CD14-positive monocyte (primary cell): ENCODE measurements at regions not wholly inside any gene's neighbourhood (a gene's known extent, or its start where the extent isn't known, plus 50 kb on each side); places are given as distances from the start of the nearest gene placed in this dataset.

Experiments
- DNase-seq, 3 donors: peaks; one replicate each; pipeline ENCODE4 v3.0.0-alpha.2; 2011 to 2022
- H2AFZ ChIP-seq: 2 replicates; pipeline ENCODE4 v1.6.0; 2012; ENCODE audit warnings: mild to moderate bottlenecking, low read depth, low read length, inconsistent platforms; ENCODE audit not compliant: insufficient read depth, poor library complexity, severe bottlenecking
- H3K27ac ChIP-seq, 2 donors: 1 replicate in 1 of 2; 2 replicates in 1 of 2; pipeline ENCODE4 v1.5.1; 2012 to 2013; ENCODE audit warnings: low read length in 2 of 2, control low read depth in 1 of 2, inconsistent platforms in 1 of 2, low read depth in 1 of 2, mild to moderate bottlenecking in 1 of 2
- H3K27me3 ChIP-seq, 2 donors: one replicate each; pipeline versions ENCODE4 v1.6.0 to v1.6.1; 2011 to 2013; ENCODE audit warnings: low read length in 2 of 2; ENCODE audit not compliant: control insufficient read depth in 2 of 2, insufficient read depth in 2 of 2
- H3K36me3 ChIP-seq, 2 donors: replicated peaks in 1 of 2; 1 replicate in 1 of 2; 2 replicates in 1 of 2; pipeline versions ENCODE4 v1.5.1 to v1.6.1; 2012 to 2013; ENCODE audit warnings: low read length in 2 of 2, control low read depth in 1 of 2, inconsistent platforms in 1 of 2, mild to moderate bottlenecking in 1 of 2; ENCODE audit not compliant: insufficient read depth in 2 of 2, control insufficient read depth in 1 of 2
- H3K4me1 ChIP-seq, 2 donors: 1 replicate in 1 of 2; 2 replicates in 1 of 2; pipeline versions ENCODE4 v1.5.1 to v1.6.1; 2012 to 2013; ENCODE audit warnings: low read length in 2 of 2, control low read depth in 1 of 2, inconsistent platforms in 1 of 2, mild to moderate bottlenecking in 1 of 2, moderate library complexity in 1 of 2; ENCODE audit not compliant: insufficient read depth in 2 of 2, control insufficient read depth in 1 of 2
- H3K4me2 ChIP-seq: replicated peaks from 2 replicates; pipeline ENCODE3; 2012; ENCODE audit warnings: low read length, moderate library complexity, mild to moderate bottlenecking; ENCODE audit not compliant: poor library complexity, severe bottlenecking; ENCODE audit errors: extremely low read depth
- H3K4me3 ChIP-seq, 3 experiments: fragments of 200-600 bp in 1 of 3; sonication (generic) in 1 of 3; replicated peaks in 1 of 3; 1 replicate in 2 of 3; 2 replicates in 1 of 3; pipeline ENCODE4 v1.5.1; 2011 to 2013; ENCODE audit warnings: low read length in 3 of 3, mild to moderate bottlenecking in 3 of 3, control low read depth in 2 of 3, low read depth in 2 of 3, inconsistent platforms in 1 of 3, moderate library complexity in 1 of 3
- H3K79me2 ChIP-seq: 2 replicates; pipeline ENCODE4 v1.6.0; 2012; ENCODE audit warnings: mild to moderate bottlenecking, control low read depth, inconsistent platforms, low read length, moderate library complexity; ENCODE audit not compliant: insufficient read depth
- H3K9ac ChIP-seq: 2 replicates; pipeline ENCODE4 v1.6.0; 2017; ENCODE audit warnings: low read length, mild to moderate bottlenecking; ENCODE audit not compliant: insufficient read depth, poor library complexity, severe bottlenecking
- H3K9me3 ChIP-seq, 2 donors: replicated peaks in 1 of 2; 1 replicate in 1 of 2; 2 replicates in 1 of 2; pipeline versions ENCODE4 v1.5.1 to v1.6.1; 2012 to 2013; ENCODE audit warnings: low read length in 2 of 2, control low read depth in 1 of 2; ENCODE audit not compliant: control insufficient read depth in 1 of 2, insufficient read depth in 1 of 2
- H4K20me1 ChIP-seq: 2 replicates; pipeline ENCODE4 v1.6.0; 2012; ENCODE audit warnings: mild to moderate bottlenecking, low read length, control low read depth, moderate library complexity; ENCODE audit not compliant: insufficient read depth
- H3K27ac Mint-ChIP-seq, 7 donors: one replicate each; pipeline ENCODE4 v1.8.0; 2020; ENCODE audit warnings: mild to moderate bottlenecking in 7 of 7, mixed read lengths in 7 of 7, moderate library complexity in 6 of 7, inconsistent platforms in 2 of 7
- H3K27me3 Mint-ChIP-seq, 3 donors: one replicate each; pipeline ENCODE4 v1.8.0; 2021 to 2022; ENCODE audit warnings: low read depth in 3 of 3, mild to moderate bottlenecking in 3 of 3, mixed read lengths in 3 of 3, moderate library complexity in 3 of 3, inconsistent platforms in 1 of 3
- H3K36me3 Mint-ChIP-seq, 2 donors: one replicate each; pipeline ENCODE4 v1.8.0; 2020; ENCODE audit warnings: mixed read lengths in 2 of 2, inconsistent platforms in 1 of 2, mild to moderate bottlenecking in 1 of 2
- H3K4me1 Mint-ChIP-seq: one replicate; pipeline ENCODE4 v1.8.0; 2020; ENCODE audit warnings: mild to moderate bottlenecking, mixed read lengths
- H3K4me3 Mint-ChIP-seq, 2 donors: one replicate each; pipeline ENCODE4 v1.8.0; 2020; ENCODE audit warnings: mild to moderate bottlenecking in 2 of 2, mixed read lengths in 2 of 2, moderate library complexity in 1 of 2
- H3K9me3 Mint-ChIP-seq, 7 donors: one replicate each; pipeline ENCODE4 v1.8.0; 2020 to 2022; ENCODE audit warnings: mixed read lengths in 7 of 7, mild to moderate bottlenecking in 6 of 7, moderate library complexity in 6 of 7, inconsistent platforms in 2 of 7
- CTCF ChIP-seq: fragments of 200-600 bp; IDR thresholded peaks from one replicate; pipeline ENCODE4 v1.8.0; 2022; ENCODE audit warnings: antibody characterized with exemption, mild to moderate bottlenecking
- WGBS: methylation state at CpG from one replicate; pipeline ENCODE4 v1.1.5; 2013; ENCODE audit warnings: missing lambda C conversion rate; ENCODE audit not compliant: insufficient coverage; 5-methylcytosine and 5-hydroxymethylcytosine counted together
- intact Hi-C, 2 donors: fragments of 100-400 bp; cut with micrococcal nuclease; formaldehyde crosslinking; loops; one replicate each; pipeline versions ENCODE4 v1.15.0 to v1.15.1; 2023

DNA sequence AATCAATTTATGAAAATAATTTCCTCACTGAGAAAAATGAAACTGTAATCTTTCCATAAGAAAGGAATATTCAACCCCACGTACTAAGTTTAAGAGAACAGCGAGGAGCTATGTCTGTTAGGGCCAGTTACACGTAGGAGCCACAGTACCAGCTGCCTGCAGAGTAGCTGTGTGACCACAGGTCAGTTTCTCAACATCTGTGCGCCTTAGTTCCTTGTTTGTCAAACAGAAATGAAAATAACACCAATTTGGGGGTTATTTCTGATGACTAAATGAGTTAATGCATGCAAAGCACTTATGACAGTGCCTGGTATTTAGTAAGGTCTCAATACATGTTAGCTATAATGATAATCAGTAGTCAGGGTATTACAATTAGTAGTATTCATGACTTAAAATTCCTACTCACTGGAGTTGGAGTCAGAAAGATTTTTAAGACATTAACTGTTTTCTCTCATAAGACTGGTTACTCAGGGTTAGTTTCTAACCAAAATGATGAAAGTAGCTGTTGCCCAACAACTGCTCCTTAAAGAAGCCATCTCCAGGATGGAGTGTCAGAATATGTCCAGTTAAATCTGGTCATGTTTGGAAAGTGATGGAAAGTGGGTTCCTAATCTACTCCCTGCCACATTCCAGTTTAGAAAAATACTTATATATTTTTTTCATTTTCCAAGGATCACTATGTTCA, 85.8 kb upstream of the ZNF648 start:
- H3K4me3 Mint-ChIP-seq: no peak overlapping the region
- peak overlapping the region; percentile 89 to 99 for H3K27ac ChIP-seq
- H3K79me2 ChIP-seq: no peaks in the 10 kb centered on the region
- intact Hi-C loops: no loop called here
- H3K9me3 Mint-ChIP-seq: peaks cover 0 to 2% (median 0%) of the 10 kb centered on the region in 7 donors
- H3K4me1 Mint-ChIP-seq: peaks cover 74% of the 10 kb centered on the region
- H3K27me3 ChIP-seq: no peaks in the 10 kb centered on the region
- H3K4me1 ChIP-seq: peaks cover 69 to 80% of the 10 kb centered on the region in 2 donors
- 0% methylated on average over 1 of the region's 4 CpGs for WGBS
- peak overlapping the region; percentile 98 to 100 (median 99) for H3K27ac Mint-ChIP-seq
- H3K9me3 ChIP-seq: no peaks in the 10 kb centered on the region
- H3K36me3 Mint-ChIP-seq: peaks cover 1 to 3% of the 10 kb centered on the region in 2 donors
- DNase-seq: peak; percentile 93 to 99 (median 98)
- TF ChIP-seq CTCF: no peak
- H3K9ac ChIP-seq: peak overlapping the region; percentile 60
- peaks cover 0 to 10% (median 1%) of the 10 kb centered on the region in 3 donors for H3K27me3 Mint-ChIP-seq
- no peak overlapping the region for H2AFZ ChIP-seq
- no peaks in the 10 kb centered on the region for H4K20me1 ChIP-seq
- H3K4me3 ChIP-seq: no peak overlapping the region
- no peaks in the 10 kb centered on the region for H3K36me3 ChIP-seq
- H3K4me2 ChIP-seq: peak overlapping the region; percentile 27

GRCh38 chr1:182146286-182146685, 84.8 kb upstream of the ZNF648 start:
- peaks cover 1 to 3% of the 10 kb centered on the region in 2 donors for H3K36me3 Mint-ChIP-seq
- Histone ChIP-seq H3K4me3 (no peak overlapping the region), H2AFZ (no peak overlapping the region), H3K4me1 (peaks cover 69 to 75% of the 10 kb centered on the region in 2 donors), H3K79me2 (no peaks in the 10 kb centered on the region), H3K4me2 (no peak overlapping the region), H3K9me3 (no peaks in the 10 kb centered on the region), H3K27me3 (no peaks in the 10 kb centered on the region), H3K27ac (peak overlapping the region; percentile 89 to 99), H4K20me1 (no peaks in the 10 kb centered on the region), H3K36me3 (no peaks in the 10 kb centered on the region), H3K9ac (peak overlapping the region; percentile 60)
- peak in 1 of 3 donors; percentile 30 for DNase-seq
- H3K9me3 Mint-ChIP-seq: no peaks in the 10 kb centered on the region
- peaks cover 72% of the 10 kb centered on the region for H3K4me1 Mint-ChIP-seq
- intact Hi-C loops: no loop called here
- peak overlapping the region; percentile 98 to 100 (median 99) for H3K27ac Mint-ChIP-seq
- no peak for TF ChIP-seq CTCF
- 97% methylated on average over 3 of the region's 5 CpGs for WGBS
- peaks cover 0 to 10% (median 1%) of the 10 kb centered on the region in 3 donors for H3K27me3 Mint-ChIP-seq
- H3K4me3 Mint-ChIP-seq: no peak overlapping the region
